OCI-LY7 (cell line): ENCODE measurements at regions not wholly inside any gene's neighbourhood (a gene's known extent, or its start where the extent isn't known, plus 50 kb on each side); places are given as distances from the start of the nearest gene placed in this dataset.

Experiments used
- EZH2phosphoT487 ChIP-seq: fragments of 200-600 bp; sonication (generic); IDR thresholded peaks from 2 replicates; pipeline ENCODE4 v1.6.1; 2018; ENCODE audit warnings: low read depth, borderline replicate concordance, mild to moderate bottlenecking, mixed run types, antibody characterized with exemption, low read length, moderate library complexity, mixed read lengths
- TF ChIP-seq, protein P1 (sequence below): fragments of 200-600 bp; sonication (generic); conservative IDR thresholded peaks from 2 replicates; pipeline ENCODE4 v1.5.1; 2014; ENCODE audit warnings: mild to moderate bottlenecking, antibody characterized with exemption, low read length, moderate library complexity, mixed read lengths

- TF ChIP-seq, protein P1, sequence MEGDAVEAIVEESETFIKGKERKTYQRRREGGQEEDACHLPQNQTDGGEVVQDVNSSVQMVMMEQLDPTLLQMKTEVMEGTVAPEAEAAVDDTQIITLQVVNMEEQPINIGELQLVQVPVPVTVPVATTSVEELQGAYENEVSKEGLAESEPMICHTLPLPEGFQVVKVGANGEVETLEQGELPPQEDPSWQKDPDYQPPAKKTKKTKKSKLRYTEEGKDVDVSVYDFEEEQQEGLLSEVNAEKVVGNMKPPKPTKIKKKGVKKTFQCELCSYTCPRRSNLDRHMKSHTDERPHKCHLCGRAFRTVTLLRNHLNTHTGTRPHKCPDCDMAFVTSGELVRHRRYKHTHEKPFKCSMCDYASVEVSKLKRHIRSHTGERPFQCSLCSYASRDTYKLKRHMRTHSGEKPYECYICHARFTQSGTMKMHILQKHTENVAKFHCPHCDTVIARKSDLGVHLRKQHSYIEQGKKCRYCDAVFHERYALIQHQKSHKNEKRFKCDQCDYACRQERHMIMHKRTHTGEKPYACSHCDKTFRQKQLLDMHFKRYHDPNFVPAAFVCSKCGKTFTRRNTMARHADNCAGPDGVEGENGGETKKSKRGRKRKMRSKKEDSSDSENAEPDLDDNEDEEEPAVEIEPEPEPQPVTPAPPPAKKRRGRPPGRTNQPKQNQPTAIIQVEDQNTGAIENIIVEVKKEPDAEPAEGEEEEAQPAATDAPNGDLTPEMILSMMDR, result no peak
- no peak for TF ChIP-seq EZH2phosphoT487
Observed at GRCh38 chr15:59845942-59846499, 156.9 kb upstream of the BNIP2 start.
